GM18861 (cell line): ENCODE measurements at regions not wholly inside any gene's neighbourhood (a gene's known extent, or its start where the extent isn't known, plus 50 kb on each side); places are given as distances from the start of the nearest gene placed in this dataset.
A peak's percentile ranks its signal among the peaks of the same experiment; 100 is the strongest.
"Not testable (repeated sequence)": the region's sequence is repeated elsewhere in the genome, so short reads cannot be mapped to it uniquely, and the experiment has no call there.

Experiments
- ATAC-seq: cut with Tn5 transposase; IDR thresholded peaks from one replicate; pipeline ENCODE4 v1.9.1; 2021; ENCODE audit not compliant: unreplicated experiment

- ATAC-seq, result no peak
These were observed 241.8 kb upstream of the IRF2BP2 start for GRCh38 chr1:234851450-234852438.

GRCh38 chr1:234849832-234850231, 239.9 kb upstream of the IRF2BP2 start:
- no peak for ATAC-seq

- ATAC-seq, result no peak
These were observed 239.1 kb upstream of the IRF2BP2 start for GRCh38 chr1:234848972-234849649.

- ATAC-seq, result not testable (repeated sequence)
These were observed 236.8 kb upstream of the IRF2BP2 start for GRCh38 chr1:234846813-234847212.

GRCh38 chr1:234845836-234846235, 235.9 kb upstream of the IRF2BP2 start:
- no peak for ATAC-seq

GRCh38 chr1:234845097-234845660, 235.2 kb upstream of the IRF2BP2 start:
- ATAC-seq, result no peak

GRCh38 chr1:234844479-234845031, 234.6 kb upstream of the IRF2BP2 start:
- no peak for ATAC-seq

- ATAC-seq, result no peak
These were observed 234.0 kb upstream of the IRF2BP2 start for GRCh38 chr1:234843946-234844345.

- ATAC-seq, result peak; percentile 69
These were observed 233.0 kb upstream of the IRF2BP2 start for GRCh38 chr1:234842726-234843641.

- no peak for ATAC-seq
These were observed 231.8 kb upstream of the IRF2BP2 start for GRCh38 chr1:234841710-234842231.

- no peak for ATAC-seq
These were observed 231.3 kb upstream of the IRF2BP2 start for GRCh38 chr1:234841281-234841680.

GRCh38 chr1:234840843-234841242, 230.9 kb upstream of the IRF2BP2 start:
- ATAC-seq, result no peak

GRCh38 chr1:234840253-234840652, 230.3 kb upstream of the IRF2BP2 start:
- ATAC-seq, result no peak

- no peak for ATAC-seq
These were observed 229.7 kb upstream of the IRF2BP2 start for GRCh38 chr1:234839663-234840062.

- no peak for ATAC-seq
These were observed 228.8 kb upstream of the IRF2BP2 start for GRCh38 chr1:234838820-234839219.

- ATAC-seq, result no peak
These were observed 228.2 kb upstream of the IRF2BP2 start for GRCh38 chr1:234838182-234838581.

GRCh38 chr1:234837713-234838112, 227.7 kb upstream of the IRF2BP2 start:
- ATAC-seq, result no peak

- no peak for ATAC-seq
These were observed 226.9 kb upstream of the IRF2BP2 start for GRCh38 chr1:234836776-234837357.

- no peak for ATAC-seq
These were observed 226.2 kb upstream of the IRF2BP2 start for GRCh38 chr1:234836045-234836681.
